ENCODE measurements at regions not wholly inside any gene's neighbourhood (a gene's known extent, or its start where the extent isn't known, plus 50 kb on each side); places are given as distances from the start of the nearest gene placed in this dataset.
"Not testable (repeated sequence)": the region's sequence is repeated elsewhere in the genome, so short reads cannot be mapped to it uniquely, and the experiment has no call there.

DNA sequence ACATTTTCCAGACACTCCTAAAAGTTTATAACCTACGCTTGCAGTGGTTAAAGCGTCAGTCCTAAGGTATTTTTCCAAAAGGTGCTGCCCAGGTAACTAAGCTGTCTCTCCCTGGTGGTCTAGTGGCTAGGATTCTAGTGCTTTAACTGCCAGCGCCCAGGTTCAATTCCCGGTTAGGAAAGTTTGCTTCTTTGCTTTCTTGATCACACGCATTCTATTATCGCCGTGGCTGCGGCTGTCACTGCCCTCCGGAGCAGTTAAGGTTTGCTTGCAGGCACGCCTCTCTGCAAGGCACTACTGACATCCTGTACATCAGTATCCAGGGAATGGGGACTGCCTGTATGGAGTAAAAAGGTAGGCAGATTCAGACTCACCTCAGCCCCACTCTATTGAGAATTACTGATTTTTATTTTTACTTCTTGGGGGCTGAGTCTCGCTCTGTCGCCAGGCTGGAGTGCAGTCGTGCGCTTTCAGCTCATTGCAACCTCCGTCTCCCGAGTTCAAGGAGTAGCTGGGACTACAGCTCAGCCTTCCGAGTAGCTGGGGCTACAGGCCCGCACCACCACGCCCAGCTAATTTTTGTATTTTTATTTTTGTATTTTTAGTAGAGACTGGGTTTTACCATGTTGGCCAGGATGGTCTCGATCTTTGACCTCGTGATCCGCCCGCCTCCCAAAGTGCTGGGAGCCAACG, 53.2 kb upstream of the CFAP126 start:
- no peaks in the 10 kb centered on the region for H3K36me3 ChIP-seq
- intact Hi-C loops (cut with DNase I) = no loop called here
- TF ChIP-seq, protein P1, sequence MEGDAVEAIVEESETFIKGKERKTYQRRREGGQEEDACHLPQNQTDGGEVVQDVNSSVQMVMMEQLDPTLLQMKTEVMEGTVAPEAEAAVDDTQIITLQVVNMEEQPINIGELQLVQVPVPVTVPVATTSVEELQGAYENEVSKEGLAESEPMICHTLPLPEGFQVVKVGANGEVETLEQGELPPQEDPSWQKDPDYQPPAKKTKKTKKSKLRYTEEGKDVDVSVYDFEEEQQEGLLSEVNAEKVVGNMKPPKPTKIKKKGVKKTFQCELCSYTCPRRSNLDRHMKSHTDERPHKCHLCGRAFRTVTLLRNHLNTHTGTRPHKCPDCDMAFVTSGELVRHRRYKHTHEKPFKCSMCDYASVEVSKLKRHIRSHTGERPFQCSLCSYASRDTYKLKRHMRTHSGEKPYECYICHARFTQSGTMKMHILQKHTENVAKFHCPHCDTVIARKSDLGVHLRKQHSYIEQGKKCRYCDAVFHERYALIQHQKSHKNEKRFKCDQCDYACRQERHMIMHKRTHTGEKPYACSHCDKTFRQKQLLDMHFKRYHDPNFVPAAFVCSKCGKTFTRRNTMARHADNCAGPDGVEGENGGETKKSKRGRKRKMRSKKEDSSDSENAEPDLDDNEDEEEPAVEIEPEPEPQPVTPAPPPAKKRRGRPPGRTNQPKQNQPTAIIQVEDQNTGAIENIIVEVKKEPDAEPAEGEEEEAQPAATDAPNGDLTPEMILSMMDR (IDR thresholded peaks at IDR 0.05) = no peak
- ATAC-seq (no peak), DNase-seq (no peak)
- H3K9me3 ChIP-seq = no peaks in the 10 kb centered on the region
- no peaks in the 10 kb centered on the region for H3K4me1 ChIP-seq
- no peak overlapping the region for H3K27ac ChIP-seq
- H3K4me3 ChIP-seq = no peak overlapping the region
- H3K27me3 ChIP-seq (ENCODE audit: low read depth) = no peaks in the 10 kb centered on the region

DNA sequence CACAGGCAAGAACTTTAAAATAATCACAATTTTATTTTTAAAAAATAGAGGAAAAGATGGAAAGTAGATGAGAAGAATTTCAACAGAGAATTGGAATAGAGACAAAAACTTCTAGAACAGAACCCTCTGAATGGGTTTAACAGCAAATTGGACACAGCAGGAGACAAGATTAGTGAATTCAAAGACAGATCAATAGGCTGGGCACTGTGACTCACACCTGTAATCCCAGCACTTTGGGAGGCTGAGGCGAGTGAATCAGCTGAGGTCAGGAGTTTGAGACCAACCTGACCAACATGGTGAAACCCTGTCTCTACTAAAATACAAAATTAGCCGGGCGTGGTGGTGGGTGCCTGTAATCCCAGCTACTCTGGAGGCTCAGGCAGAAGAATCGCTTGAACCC, 49.9 kb upstream of the CFAP126 start:
- ATAC-seq; H3K9me3 ChIP-seq; H3K4me3 ChIP-seq; DNase-seq; H3K27ac ChIP-seq; H3K4me1 ChIP-seq; H3K27me3 ChIP-seq (ENCODE audit: low read depth); H3K36me3 ChIP-seq; intact Hi-C loops (cut with DNase I): not testable (repeated sequence)
